ENCODE measurements at regions not wholly inside any gene's neighbourhood (a gene's known extent, or its start where the extent isn't known, plus 50 kb on each side); places are given as distances from the start of the nearest gene placed in this dataset.
A peak's percentile ranks its signal among the peaks of the same experiment; 100 is the strongest.

- intact Hi-C loops (cut with DNase I), result no loop called here
- no peak overlapping the region for H3K4me3 ChIP-seq
- DNase-seq, result peak; percentile 12
- no peak overlapping the region for H3K9ac ChIP-seq (ENCODE audit: low read depth in 2 of 2, low read length in 2 of 2)
- H3K27ac ChIP-seq, result no peak overlapping the region
- H3K36me3 ChIP-seq, result no peaks in the 10 kb centered on the region
- no peaks in the 10 kb centered on the region for H3K27me3 ChIP-seq
- H3K9me3 ChIP-seq, result no peaks in the 10 kb centered on the region
- H3K4me1 ChIP-seq, result no peaks in the 10 kb centered on the region
- TF ChIP-seq CTCF (IDR thresholded peaks at IDR 0.05), result no peak
Observed at GRCh38 chr13:99642006-99642405, 140.7 kb downstream of the TM9SF2 start.

- H3K4me3 ChIP-seq, result no peak overlapping the region
- no peak overlapping the region for H3K9ac ChIP-seq (ENCODE audit: low read depth in 2 of 2, low read length in 2 of 2)
- DNase-seq, result no peak
- intact Hi-C loops (cut with DNase I), result no loop called here
- H3K27me3 ChIP-seq, result no peaks in the 10 kb centered on the region
- no peak for TF ChIP-seq CTCF (IDR thresholded peaks at IDR 0.05)
- no peak overlapping the region for H3K27ac ChIP-seq
- no peaks in the 10 kb centered on the region for H3K4me1 ChIP-seq
- no peaks in the 10 kb centered on the region for H3K36me3 ChIP-seq
- H3K9me3 ChIP-seq, result no peaks in the 10 kb centered on the region
Observed at GRCh38 chr13:99640260-99640659, 139.0 kb downstream of the TM9SF2 start.

- no peaks in the 10 kb centered on the region for H3K36me3 ChIP-seq
- no peak for DNase-seq
- H3K27me3 ChIP-seq, result no peaks in the 10 kb centered on the region
- H3K4me3 ChIP-seq, result no peak overlapping the region
- TF ChIP-seq CTCF (IDR thresholded peaks at IDR 0.05), result no peak
- no peak overlapping the region for H3K27ac ChIP-seq
- intact Hi-C loops (cut with DNase I), result no loop called here
- no peak overlapping the region for H3K9ac ChIP-seq (ENCODE audit: low read depth in 2 of 2, low read length in 2 of 2)
- no peaks in the 10 kb centered on the region for H3K9me3 ChIP-seq
- no peaks in the 10 kb centered on the region for H3K4me1 ChIP-seq
Observed at GRCh38 chr13:99639126-99639525, 137.9 kb downstream of the TM9SF2 start.

GRCh38 chr13:99636728-99637353 lies 135.6 kb downstream of the TM9SF2 start:
- no peak overlapping the region for H3K4me3 ChIP-seq
- intact Hi-C loops (cut with DNase I), result no loop called here
- no peaks in the 10 kb centered on the region for H3K36me3 ChIP-seq
- no peaks in the 10 kb centered on the region for H3K9me3 ChIP-seq
- H3K27ac ChIP-seq, result no peak overlapping the region
- H3K4me1 ChIP-seq, result no peaks in the 10 kb centered on the region
- DNase-seq, result no peak
- no peak overlapping the region for H3K9ac ChIP-seq (ENCODE audit: low read depth in 2 of 2, low read length in 2 of 2)
- no peaks in the 10 kb centered on the region for H3K27me3 ChIP-seq
- TF ChIP-seq CTCF (IDR thresholded peaks at IDR 0.05), result no peak

- TF ChIP-seq CTCF (IDR thresholded peaks at IDR 0.05), result no peak
- Histone ChIP-seq H3K9ac (ENCODE audit: low read depth in 2 of 2, low read length in 2 of 2) (no peak overlapping the region), H3K27ac (no peak overlapping the region), H3K27me3 (no peaks in the 10 kb centered on the region), H3K9me3 (no peaks in the 10 kb centered on the region), H3K4me1 (no peaks in the 10 kb centered on the region), H3K36me3 (no peaks in the 10 kb centered on the region), H3K4me3 (no peak overlapping the region)
- intact Hi-C loops (cut with DNase I), result no loop called here
- DNase-seq, result no peak
Observed at GRCh38 chr13:99636306-99636705, 135.0 kb downstream of the TM9SF2 start.
